GM21825 (cell line): ENCODE measurements at regions not wholly inside any gene's neighbourhood (a gene's known extent, or its start where the extent isn't known, plus 50 kb on each side); places are given as distances from the start of the nearest gene placed in this dataset.

Source experiments
- ATAC-seq: cut with Tn5 transposase; IDR thresholded peaks from one replicate; pipeline ENCODE4 v1.9.1; 2021; ENCODE audit warnings: mild to moderate bottlenecking, moderate library complexity; ENCODE audit not compliant: unreplicated experiment

DNA sequence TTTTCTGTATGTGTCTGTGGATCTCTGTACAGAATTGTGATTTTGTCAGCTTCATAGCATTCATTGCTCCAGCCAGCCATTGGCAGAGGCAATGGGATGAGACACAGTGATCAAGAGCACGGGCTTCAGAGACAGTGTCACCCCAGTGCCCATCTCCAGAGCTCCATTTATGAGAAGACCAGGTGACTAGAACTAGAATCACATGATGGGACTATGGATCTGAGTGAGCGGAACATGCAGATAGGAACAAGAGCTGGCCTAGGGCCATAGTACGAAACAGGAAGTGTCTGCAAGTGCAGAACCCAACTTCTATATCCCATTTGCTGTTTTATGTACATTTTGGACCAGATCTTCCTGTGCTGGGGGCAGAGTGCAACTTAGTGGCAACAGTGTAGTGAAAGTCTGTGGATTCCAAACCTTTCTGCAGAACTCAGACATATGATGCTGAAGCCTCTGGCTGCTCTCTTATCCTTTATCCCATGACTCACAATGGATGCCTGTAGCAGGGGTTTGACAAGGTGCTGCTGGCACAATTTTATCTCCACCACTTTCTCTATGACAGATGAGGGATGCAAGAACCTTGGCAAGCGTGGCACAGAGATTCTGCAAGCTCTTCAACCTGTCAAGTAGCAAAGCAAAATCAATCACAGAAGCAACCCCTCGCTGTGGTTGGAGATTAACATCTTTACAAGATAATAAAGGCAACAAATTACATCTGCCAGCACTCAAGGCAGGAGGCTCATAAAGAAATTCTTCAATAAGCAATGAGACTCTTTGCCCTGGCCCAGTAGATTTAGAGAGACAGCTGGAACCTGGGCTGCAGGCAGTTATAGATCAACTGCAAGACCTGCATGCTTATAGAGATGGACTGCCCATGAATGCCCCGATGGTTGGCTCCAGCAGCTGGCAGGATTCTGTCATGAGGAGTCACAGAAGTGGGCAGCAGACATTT is 681.3 kb downstream of the TNS3 start:
- no peak for ATAC-seq

DNA sequence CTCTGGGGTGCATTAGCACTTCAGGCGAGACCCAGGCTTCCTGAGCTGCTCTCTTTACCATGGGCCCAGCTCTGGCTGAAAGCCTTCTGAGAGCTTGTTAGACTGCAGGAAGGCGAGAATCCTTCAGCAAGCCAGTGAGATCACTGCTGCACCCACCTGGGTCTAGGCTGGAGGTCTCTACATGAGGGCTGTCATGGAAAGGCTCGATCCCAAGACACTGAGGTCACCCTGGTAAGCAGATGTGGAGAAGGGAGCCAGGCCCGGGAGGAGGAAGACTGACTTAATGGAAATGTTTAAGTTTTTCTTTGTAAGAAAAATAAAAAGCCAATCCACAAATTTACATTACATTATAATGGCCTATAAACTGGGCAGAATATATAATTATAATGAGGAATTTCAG is 684.5 kb downstream of the TNS3 start:
- ATAC-seq: no peak

- no peak for ATAC-seq
Observed at GRCh38 chr7:46886669-46887374, 695.1 kb downstream of the TNS3 start.

DNA sequence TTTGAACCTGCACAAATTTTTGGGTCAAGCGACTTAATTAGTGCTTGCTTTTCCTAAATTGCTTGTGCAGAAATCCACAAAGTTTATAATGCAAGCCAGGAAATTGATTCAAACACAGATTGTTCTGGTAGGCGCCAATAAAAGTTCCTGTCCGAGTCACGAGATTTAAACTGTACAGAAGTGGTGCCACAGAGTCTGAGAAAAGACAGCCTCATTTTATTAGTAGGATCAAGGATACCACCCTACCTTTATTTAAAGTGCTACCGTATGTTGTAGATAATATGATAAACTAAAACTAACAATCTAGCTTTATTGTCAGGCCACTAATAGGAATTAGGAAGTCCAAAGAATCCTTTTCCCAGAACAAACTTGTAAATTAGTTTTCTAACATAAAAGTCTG is 696.7 kb downstream of the TNS3 start:
- no peak for ATAC-seq

- no peak for ATAC-seq
Observed at GRCh38 chr7:46881507-46882127, 700.3 kb downstream of the TNS3 start.

DNA sequence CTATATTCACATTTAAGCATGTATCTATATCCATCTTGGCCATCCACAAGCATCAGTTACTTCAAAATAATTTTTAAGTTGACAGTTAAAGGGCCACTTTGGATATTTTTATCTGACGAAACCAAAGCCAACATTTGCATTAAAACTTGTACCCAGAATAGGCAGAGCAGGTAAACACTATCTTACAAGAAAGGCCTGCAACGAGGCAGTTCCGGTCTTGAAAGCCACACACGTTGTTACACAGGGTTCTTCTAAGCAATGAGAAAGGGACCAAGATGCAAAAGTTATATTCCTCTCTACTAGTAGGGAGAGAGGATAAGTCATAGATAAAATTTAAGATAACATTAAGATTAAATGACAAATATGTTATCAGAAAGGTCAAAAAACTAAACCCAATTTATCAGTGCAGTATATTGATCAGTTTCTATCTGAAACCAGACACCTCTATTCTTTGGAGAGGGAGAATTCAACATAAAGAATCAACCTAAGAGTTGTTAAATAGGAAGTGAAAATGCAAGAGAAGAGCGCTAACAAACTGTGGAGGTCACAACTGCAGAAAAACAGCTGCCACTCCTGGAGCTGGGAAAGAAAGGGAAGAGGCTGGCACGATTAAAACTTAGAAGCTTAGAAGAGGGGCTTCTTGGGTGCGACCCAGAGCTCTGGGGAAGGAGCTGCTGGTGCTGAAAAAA is 701.3 kb downstream of the TNS3 start:
- ATAC-seq: no peak

GRCh38 chr7:46879783-46880182 is 702.1 kb downstream of the TNS3 start:
- no peak for ATAC-seq

GRCh38 chr7:46871516-46871915 is 710.4 kb downstream of the TNS3 start:
- no peak for ATAC-seq

- no peak for ATAC-seq
Observed at GRCh38 chr7:46864716-46865115, 717.2 kb downstream of the TNS3 start.

- no peak for ATAC-seq
Observed at GRCh38 chr7:46859963-46860475, 721.9 kb downstream of the TNS3 start.

DNA sequence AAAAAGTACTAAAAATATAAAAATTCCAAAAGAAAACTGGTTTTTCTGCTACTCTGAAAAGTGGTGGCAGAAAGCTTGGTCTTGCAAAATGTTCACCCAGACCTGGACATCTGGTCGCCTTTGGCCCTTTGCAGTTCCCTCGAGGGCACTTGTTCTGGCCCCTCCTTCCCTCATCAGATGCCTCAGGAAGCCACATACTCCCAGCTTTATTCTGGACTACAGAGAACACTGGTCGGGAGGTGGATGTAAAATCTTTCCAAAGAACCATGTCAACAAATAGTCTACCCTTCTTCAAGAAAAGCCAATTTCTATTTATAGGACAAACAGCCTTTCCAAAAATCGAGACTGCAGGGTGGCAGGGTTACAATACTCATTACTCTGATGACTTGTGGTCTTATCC is 726.1 kb downstream of the TNS3 start:
- ATAC-seq: no peak

- ATAC-seq: no peak
Observed at GRCh38 chr7:46854958-46855473, 726.9 kb downstream of the TNS3 start.

DNA sequence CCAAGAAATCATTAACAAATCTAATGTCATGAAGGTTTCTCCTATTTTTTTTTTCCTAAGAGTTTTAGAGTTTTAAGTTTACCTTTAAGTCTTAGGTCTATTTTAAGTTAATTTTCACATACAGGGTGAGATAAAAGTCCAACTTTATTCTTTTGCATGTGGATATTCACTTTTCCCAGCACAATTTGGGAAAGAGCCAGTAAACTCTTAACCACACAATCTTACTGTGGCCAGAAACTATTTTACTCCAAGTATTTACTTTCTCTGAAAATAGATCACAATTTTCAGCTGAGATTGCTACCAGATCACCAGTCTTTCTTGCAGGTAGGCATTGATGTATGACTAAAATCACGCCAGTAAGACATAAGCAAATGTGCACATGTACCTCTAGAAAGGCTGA is 728.5 kb downstream of the TNS3 start:
- ATAC-seq: no peak

- no peak for ATAC-seq
Observed at GRCh38 chr7:46852795-46853194, 729.1 kb downstream of the TNS3 start.

DNA sequence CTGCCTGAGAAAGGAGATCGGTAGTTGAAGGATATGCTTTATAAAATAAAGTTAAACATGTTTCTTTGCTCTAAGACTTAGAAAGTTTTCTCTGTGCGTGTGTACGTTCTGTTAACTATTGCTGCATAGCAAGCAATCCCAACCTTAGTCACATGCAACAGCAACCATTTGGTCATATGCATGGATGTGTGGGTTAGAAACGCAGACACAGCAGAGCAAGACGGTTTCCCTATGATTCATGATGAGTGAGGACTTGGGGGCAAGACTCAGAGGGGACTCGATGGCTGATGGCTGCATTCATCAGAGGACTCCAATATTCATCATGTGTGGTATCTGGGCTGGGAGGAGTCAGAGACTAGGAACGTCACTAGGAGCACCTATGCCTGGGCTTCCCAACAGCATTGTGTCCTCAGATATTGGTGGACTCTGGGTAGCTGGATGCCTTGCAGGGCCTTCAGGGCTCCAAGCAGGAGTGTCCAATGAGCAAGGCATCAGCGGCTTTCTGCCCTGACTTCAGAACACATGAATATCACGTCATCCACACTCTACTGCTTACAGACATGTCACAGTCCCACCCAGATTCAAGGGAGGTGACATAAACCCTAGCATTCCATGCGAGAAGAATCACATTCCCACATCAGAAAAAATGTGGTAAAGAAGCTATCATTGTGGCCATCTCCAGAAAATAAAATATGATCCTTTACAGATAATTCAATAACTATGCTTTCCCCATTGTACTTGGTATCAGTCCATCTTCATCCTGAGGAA is 731.2 kb downstream of the TNS3 start:
- ATAC-seq: no peak

DNA sequence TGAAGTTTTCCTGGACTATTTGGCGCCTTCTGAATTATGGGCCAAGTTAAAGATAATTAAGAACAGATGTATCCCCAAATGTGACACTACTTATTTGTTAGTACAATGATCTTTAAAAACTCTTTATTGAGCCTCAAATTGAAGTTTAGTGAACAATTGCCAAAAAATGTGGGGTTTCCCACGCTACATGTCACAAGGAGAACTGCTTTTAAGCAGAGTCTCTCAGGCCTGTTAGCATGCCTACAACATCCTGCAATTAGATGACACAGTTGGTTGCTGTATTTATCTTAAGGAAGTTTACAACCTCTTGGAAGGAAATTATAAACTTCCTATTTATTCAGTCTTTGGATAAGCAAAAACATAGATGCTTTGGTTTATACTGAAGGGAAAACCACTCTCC is 733.0 kb downstream of the TNS3 start:
- no peak for ATAC-seq

DNA sequence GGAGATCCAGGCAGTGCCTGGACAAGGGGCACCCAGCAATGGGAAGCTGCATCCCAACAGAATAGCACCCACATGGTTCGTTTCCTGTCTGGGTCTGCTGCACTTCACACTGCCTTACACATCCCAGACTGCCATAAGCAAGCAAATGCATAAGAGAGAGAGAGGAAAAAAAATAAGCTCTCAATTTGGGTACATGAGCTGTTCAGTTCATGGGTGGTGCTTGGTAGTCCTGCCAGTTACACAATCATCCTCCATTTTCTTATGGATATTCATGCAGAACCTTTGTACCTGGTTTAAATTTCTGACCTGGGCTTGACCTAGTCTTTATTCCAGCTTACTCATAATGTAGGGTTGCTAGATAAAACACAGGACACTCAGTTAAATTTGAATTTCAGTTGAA is 733.6 kb downstream of the TNS3 start:
- ATAC-seq: no peak

DNA sequence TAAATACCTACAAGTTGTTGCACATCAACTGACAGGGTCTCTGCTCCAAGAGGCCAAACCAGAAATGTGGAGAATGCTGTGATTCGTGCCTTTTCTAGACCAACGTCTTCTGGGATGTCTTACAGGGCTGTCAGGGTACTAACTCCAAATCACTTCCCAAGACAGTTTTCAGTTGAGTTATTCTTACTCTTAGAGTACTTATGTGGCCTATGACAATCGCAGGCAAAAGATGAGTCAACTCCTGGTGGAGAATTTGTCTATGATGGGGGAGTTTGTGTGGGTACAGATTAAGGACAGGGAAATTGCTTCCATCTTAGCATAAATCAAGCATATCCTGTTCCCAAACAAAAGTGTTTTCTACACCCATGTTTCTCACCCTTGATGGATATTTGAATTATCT is 734.8 kb downstream of the TNS3 start:
- no peak for ATAC-seq

- ATAC-seq: no peak
Observed at GRCh38 chr7:46844486-46844885, 737.4 kb downstream of the TNS3 start.

- no peak for ATAC-seq
Observed at GRCh38 chr7:46841248-46841647, 740.7 kb downstream of the TNS3 start.
